HG02588 (cell line): ENCODE measurements at regions not wholly inside any gene's neighbourhood (a gene's known extent, or its start where the extent isn't known, plus 50 kb on each side); places are given as distances from the start of the nearest gene placed in this dataset.

Experiments used
- ATAC-seq: cut with Tn5 transposase; IDR thresholded peaks from one replicate; pipeline ENCODE4 v1.9.1; 2021; ENCODE audit warnings: mild to moderate bottlenecking, moderate library complexity; ENCODE audit not compliant: unreplicated experiment

DNA sequence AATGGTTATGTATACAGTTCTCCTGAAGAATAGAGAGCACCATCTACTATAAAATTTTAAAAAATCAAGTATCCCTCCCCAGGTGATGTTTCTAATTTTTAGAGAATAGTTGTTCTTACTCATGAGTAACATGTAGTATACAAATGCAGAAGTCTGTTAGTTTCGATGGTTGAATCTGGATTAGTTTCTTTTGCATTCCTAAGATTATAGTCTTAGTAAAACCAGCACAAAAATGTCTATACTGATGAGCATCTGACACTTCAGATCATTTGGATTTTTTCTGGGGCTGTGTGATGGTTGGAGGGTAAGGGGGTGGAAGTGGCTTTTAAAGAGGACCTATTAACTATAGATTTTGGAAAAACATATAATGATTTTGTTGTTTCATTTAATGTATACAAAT, 167.3 kb upstream of the SGO1 start:
- no peak for ATAC-seq

DNA sequence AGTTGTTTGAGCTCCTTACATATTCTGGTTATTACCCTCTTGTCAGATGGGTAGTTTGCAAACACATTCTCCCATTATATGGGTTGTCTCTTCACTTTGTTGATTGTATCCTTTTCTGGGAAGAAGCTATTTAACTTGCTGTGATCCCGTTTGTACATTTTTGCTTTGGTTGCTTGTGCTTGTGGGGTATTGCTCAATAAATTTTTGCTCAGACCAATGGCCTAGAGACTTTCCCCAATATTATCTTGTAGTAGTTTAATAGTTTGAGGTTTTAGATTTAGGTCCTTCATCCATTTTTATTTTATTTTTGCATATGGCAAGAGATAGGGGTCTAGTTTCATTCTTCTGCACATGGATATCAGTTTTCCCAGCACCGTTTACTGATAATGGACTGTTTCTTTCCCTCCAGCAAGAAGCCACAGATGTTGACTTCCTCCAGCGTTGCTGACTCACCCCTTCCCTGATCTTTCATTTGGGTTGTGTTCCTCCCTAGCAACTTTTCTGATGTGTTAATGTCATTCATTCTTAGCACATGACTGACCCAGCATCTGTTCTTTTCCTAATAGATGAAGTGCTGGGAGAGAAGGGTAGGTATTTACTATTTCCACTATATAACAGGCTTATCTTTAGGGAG, 166.7 kb upstream of the SGO1 start:
- ATAC-seq: no peak

DNA sequence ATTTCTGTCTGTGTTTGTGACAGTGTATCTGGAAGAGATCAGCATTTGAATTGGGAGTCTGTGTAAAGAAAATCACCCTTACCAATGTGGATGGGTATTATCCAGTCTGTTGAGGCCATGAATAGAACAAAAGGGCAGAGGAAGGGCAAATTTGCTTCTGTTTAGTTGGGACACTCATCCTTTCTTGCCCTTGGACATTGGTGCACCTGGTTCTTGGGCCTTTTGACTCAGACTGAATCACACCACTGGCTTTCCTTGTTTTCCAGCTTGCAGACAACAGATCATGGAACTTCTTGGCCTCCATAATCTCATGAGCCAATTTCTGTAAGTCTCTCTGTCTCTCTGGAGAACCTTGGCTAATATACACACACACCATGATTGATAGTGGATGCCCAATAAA, 164.4 kb upstream of the SGO1 start:
- ATAC-seq: no peak

DNA sequence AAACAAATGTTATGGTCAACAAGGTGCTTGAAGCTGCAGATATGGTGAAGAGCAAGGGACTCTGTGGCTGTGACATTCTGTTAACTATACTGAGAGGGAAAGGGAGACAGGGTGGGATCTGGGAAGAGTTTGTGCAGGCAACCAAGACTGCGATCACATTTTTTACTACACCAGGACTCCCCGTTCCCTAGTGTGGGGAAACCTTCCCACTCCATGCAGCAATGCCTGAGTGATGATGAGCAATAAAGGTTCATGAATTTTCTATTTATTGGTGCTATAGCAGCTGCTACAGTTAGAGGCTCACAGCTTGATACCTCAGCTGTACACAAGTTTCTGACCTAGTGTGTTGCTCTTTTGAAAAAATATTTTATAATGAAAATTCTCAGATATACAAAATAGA, 160.9 kb upstream of the SGO1 start:
- no peak for ATAC-seq

DNA sequence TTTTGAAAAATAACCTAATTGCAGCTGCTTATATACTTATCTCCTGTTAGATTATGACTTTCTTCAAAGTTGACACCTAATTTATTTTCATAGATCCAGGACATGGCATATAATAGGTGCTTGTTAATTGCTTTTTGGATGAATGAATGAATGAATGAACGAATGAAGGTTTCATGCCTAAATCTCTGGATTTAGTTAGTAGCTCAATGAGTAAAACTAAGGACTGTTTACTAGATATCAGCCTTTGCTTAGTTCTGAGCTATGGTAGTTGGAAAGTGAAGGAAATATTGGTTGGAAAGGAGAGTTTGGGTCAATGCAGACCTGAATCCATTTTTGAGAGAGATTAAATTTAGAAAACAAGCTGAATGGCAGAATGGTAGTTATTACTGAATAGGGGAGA, 160.4 kb upstream of the SGO1 start:
- ATAC-seq: no peak

DNA sequence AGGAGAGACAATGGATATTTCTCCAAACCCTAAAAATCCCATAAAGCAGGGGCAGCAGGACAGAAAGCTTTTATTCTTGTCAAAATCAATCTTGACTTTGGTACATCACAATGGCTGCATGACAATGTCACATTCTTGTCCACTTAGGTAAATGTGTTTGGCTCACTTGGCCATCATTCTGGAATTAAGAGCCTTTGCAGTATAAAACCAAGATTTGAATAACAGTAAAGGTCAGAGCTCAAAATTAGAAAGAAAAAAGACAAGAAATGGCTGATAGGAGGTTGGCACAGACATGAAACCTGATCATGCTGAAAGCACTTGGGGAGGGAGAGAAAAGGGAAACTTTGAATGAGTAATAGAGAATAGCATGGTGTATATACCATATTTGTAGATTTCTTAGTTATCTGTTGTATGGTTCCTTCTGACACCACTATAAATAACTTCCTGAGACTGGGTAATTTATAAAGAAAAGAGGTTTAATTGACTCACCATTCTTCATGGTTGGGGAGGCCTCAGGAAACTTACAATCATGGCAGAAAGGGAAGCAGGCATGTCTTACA, 158.5 kb upstream of the SGO1 start:
- ATAC-seq: no peak

DNA sequence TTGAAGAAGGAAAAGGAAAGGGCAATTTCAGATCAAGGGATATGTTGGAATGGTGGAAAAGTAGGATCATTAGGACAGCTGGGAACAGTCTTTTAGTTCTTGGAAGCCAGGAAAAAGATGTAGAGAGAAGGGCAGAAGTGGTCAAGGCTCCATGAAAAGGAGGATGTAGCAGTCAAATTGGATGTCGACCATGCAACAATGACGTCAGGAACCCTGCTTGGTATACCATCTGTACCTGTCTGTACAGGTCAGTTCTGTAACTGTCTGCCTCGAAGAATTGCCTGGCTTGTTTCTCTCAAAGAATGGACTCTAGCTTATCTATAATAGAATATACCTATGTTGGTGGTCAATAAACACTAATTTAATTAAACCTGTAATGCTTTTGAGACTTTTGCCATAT, 157.8 kb upstream of the SGO1 start:
- no peak for ATAC-seq

DNA sequence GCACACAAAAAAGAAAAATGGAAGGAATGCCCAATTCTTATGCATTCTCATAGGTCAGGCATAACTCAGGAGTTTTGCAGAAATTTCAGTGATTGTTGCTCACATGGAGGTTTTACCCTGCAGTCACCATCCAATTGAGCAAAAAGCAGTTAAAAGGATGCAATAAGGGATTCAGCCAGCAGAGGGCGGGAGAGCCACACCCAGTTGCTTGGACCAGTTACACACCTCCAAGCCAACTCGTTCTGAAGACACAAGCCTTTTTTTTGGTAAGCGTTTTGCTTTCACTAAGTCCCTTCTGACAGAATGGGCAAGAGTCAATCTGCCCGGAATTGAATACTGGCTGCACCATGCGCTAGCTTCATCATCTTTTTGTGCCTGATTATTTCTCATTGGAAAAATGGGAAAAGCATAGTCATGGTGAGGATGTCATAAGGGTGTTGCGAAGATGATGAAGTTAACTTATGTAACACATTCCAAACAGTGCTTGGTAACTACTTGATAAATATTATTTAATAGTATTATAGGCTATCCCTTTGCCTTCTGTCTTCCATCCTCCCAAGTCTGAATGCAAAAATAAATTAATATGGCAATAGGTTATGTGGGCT, 154.4 kb upstream of the SGO1 start:
- peak; percentile 92 for ATAC-seq

DNA sequence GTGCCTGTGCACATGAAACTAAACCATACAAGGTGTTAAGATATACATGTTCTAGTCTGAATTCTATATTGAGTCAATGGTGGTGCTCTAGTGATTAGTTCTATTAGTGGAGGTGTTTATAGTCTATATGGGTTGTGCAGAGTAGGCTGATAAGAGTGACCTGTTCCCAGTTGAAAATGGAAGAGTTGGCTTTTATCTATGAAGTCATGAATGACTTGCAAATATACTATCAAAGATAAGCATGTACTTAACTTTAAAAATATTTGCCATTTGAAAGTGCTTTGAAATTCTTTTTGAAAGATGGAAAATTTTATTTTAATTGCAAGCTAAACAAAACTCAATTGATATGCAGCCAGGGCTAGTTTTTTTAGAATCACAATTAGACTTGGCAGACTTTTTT, 150.6 kb upstream of the SGO1 start:
- no peak for ATAC-seq

DNA sequence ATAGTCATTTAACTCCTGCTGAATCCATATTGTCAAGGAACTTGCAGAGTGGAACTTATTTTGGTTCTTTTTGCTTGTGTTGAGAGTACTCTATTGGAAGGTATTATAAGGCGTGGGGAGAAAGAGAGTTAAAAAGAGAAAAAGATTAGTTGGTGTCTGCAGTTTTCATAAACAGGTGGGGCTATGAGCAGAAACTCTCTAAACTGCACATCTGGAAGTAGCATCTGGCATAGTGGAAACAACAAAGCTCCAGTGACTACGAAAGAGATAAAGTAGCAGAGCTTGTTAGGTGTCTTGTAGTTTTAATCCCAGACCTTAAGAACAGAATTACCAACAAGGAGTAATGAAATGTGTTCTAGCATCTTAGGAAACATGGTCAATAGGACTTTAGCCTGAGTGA, 148.8 kb upstream of the SGO1 start:
- ATAC-seq: no peak

DNA sequence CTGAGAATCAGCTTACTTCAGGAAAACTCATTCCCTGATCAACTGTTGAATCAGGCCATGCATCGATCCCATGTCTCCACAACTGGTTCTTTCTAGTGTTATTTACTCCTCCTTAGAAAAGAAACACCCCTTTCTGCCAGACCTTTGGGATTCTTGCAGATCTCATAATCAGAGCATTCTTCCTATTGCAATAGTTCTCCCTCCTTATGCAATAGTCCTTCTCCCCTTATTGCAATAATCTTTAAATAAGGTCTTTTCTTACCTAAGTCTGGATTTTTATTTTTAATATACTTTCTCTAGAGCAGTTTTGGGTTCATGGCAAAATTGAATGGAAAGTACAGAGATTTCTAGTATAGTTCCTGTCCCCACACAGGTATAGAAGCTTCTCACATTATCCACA, 141.9 kb upstream of the SGO1 start:
- ATAC-seq: no peak

DNA sequence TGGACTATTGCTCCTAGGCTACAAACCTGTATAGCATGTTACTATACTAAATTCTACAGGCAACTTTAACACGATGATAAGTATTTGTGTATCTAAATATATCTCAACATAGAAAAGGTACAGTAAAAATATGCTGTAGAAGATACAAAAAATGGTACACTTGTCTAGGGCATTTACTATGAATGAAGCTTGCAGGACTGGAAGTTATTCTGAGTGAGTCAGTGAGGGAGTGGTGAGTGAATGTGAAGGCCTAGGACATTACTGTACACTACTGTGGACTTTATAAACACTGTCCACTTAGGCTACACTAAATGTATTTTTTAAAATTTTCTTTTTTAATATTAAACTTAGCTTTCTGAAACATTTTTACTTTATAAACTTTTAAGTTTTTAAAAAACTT, 140.5 kb upstream of the SGO1 start:
- ATAC-seq: no peak

DNA sequence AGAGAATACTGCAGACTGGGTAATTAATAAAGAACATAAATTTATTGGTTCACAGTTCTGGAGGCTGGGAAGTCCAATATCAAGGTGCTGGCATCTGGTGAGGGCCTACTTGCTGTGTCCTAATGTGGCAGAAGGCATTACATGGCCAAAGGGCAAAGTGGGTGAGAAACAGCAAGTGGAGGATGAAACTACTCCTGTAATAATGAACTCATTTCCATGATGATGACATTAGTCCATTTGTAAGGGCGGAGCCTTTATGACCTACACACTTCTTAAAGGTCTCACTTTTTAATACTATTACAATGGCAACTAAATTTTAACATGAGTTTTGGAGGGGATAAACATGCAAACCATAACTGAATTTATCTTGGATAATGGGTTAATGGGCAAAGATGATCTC, 139.6 kb upstream of the SGO1 start:
- no peak for ATAC-seq

DNA sequence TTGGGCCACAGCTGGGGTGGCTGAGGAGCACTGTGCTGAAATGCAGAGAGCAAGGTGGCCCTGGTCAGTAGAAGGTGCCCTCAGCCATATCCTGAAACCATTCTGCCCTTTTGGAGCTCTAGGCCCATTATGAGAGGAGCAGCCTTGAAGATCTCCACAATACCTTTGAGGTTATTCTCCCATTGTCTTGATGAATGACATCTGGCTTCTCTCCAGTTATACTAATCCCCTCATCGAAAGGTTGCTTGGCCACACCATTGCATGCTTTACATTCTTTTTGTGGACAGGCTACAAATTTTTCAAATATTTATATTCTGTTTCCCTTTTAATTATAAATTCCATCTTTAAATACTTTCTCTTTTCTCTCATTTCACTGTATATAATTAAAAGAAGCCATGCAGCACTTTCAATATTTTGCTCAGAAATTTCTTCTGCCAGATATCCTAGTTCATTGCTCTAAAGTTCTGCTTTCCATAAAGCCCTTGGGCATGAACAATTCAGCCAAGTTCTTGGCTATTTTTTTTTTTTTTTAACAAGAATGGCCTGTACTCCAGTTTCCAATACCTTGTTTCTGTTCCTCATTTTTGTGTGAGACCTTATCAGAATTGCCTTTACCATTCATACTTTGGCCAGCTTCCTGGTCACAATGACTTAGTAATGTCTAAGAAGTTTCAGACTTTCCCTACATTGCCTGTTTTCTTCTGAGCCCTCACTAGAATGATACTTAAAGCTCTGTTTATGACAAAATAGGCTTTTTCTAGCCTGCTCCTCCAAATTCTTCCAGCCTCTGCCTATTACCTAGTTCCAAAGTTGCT, 138.9 kb upstream of the SGO1 start:
- ATAC-seq: peak; percentile 98

DNA sequence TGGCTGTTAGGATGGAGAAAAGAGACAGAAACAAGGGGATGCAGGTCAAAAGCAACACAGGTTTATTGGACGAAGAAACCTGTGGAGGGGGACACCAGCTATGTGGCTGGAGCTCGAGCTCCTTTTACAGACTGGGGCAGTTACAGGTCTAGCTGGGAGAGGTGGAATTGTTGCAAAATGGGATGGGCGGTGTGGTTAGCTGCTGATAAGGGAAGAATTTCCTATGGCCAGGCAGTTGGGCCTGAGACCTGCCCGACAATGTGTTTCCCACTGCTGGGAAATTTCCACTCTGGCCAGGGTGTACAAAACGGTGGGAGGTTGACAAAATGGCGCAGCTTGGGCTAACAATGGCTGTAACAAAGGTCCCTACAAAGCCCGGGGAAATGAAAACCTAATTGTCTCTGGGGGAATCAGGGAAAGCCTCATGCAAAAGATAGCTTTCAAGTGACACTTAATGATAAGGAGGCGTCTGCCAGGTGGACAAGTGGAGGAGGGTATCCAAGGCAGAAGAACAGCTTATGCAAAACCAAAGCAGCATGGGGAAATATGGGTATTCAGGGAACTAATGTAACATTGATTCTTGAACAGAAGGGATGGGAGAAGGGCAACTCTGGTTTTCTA, 137.4 kb upstream of the SGO1 start:
- no peak for ATAC-seq

DNA sequence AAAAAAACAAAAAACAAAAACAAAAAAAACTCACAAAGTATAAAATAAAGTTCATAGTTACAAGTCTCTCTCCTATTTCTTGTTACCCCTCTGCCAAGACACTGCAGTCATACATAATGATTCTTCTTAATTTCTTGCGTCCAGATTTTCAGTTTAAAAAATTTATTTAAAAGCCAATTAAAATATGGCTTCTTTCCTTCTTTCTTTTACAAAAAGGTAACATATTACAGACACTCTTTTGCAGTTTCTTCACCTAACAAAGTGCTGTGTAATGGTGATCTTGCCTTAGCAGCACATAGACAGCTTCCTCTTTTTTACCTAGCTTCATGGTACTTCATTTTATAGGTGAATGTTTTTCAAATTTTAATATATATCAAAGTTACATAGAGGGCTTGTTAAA, 136.1 kb upstream of the SGO1 start:
- ATAC-seq: no peak

DNA sequence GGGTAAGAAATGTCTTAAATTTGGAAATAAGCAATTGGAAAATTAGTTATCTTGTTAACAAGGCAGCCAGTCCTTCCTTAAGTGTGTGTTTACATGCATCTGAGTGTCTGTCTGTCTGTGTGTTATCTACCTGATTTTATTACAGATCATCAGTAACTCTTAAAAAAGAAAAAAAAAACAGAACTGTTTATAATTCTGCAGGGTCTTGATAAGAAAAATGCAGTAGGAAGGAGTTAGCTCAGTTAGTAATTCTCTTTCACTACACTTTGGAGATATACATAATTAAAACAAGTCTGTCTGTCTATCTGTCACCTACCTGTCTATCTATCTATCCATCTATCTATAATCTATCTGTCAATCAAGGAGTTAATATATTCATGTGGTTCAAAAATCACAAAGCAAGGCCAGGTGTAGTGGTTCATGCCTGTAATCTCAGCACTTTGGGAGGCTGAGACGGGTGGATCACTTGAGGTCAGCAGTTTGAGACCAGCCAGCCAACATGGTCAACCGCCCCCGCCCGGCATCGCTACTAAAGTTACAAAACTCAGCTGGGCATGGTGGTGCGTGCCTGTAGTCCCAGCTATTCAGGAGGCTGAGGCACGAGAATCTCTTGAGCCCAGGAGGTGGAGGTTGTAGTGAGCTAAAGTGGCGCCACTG, 135.5 kb upstream of the SGO1 start:
- no peak for ATAC-seq

DNA sequence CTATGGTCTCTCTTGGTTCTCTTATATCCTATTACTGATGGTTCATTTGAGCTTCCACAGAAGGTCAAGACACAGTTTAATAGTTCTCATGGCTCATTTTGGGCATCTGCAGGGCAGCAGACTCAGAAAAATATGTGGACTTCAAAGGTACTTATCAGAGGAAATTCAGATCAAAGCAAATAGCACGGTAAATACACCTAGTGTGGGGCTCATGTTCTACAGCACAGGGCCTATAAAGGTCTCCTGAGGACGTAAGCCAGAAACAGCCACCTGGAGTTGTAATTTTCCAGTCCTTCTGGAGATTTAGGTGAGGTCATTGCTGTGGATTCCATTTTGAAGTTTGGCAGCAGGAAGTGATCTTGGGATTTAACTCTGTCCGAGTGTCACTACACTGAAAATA, 134.5 kb upstream of the SGO1 start:
- no peak for ATAC-seq

DNA sequence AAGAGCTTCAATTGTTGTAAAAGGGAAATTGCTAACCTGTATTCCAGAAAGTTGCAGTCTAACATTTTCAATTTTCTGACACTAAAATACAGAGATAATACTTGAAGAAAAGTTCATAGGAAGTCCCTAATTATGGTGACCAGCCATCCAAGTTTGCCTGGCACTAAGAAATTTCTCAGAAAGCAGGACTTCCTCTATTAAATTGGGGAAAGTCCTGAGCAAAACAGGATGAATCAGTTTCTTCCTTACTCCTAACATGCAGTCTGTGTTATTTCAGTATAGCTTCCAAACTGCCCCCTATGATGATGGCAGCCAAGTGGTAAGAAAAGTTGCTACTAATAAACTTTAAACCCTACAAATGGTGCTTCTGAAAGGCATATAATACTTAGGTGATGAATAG, 133.5 kb upstream of the SGO1 start:
- no peak for ATAC-seq

DNA sequence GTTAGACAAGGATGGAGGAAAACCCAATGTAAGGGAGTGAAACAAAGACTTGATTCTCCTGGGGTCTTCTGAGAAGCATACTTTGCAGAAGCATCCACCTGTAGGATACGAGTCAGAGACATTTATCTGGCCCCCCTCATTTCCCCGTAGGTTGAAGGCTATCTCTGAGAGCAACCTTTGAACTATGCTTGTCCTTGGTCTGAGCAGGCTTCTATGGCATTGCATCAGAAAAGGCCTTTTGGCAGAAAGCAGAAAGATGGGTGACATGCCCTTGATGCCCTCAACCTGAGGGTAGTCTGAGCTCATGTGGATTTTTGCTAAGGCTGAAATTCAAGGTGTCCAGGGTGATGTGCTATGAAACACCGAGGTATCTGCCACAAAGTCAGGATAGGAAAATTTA, 131.6 kb upstream of the SGO1 start:
- ATAC-seq: no peak

DNA sequence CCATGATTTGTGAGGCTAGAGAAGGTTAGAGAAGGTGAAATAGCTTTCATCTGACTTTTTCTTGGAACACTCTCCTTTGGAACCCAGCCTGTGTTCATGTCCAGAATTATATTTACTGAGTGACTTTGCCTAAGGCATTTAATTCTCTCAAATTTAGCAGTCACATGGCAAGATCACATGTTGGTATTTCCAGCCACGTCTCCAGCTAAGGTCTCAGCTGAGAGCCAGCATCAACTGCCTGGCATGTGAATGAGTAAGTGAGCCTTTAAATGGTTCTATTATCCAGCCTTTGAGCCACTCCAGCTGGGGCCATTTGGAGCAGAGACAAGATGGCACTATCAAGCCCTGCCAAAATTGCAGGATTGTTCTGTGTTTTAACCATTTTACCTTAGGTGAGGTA, 130.2 kb upstream of the SGO1 start:
- no peak for ATAC-seq
